H1 (cell line): ENCODE measurements at regions not wholly inside any gene's neighbourhood (a gene's known extent, or its start where the extent isn't known, plus 50 kb on each side); places are given as distances from the start of the nearest gene placed in this dataset.

Experiments
- CTCF ChIA-PET: fragments of 300-600 bp; sonication (Branson Sonifier 250); formaldehyde crosslinking; loops from one replicate; lab custom pipeline; 2021; ENCODE audit not compliant: partially characterized antibody; lab: Charles Lee
- POLR2A ChIA-PET: fragments of 300-600 bp; sonication (Branson Sonifier 250); formaldehyde crosslinking; loops from one replicate; lab custom pipeline; 2021; ENCODE audit warnings: inconsistent platforms; ENCODE audit not compliant: partially characterized antibody; lab: Charles Lee
- DNase-seq, 2 experiments: peaks; one replicate each; pipeline versions ENCODE4 v3.0.0 to v3.0.0-alpha.2; 2010 to 2022; ENCODE audit warnings: low spot score in 2 of 2, low read depth in 1 of 2, mixed read lengths in 1 of 2
- FAIRE-seq: peaks from 2 replicates; lab custom pipeline; 2011; peaks lifted over from hg19 to GRCh38; lab: Jason Lieb, UNC
- H2AFZ ChIP-seq: 2 replicates; pipeline ENCODE4 v1.8.1; 2012; ENCODE audit warnings: low read length, inconsistent platforms
- H2AK5ac ChIP-seq: 2 replicates; pipeline ENCODE4 v1.6.1; 2013; ENCODE audit warnings: low read depth, low read length
- H2BK120ac ChIP-seq: replicated peaks from 2 replicates; pipeline ENCODE3; 2013; ENCODE audit warnings: low read depth, low read length, inconsistent platforms
- H2BK12ac ChIP-seq: 2 replicates; pipeline ENCODE4 v1.6.1; 2013; ENCODE audit warnings: low read depth, low read length
- H2BK15ac ChIP-seq: 2 replicates; pipeline ENCODE4 v1.6.1; 2013; ENCODE audit warnings: low read length
- H2BK20ac ChIP-seq: 2 replicates; pipeline ENCODE4 v1.6.1; 2013; ENCODE audit warnings: low read length
- H2BK5ac ChIP-seq: 2 replicates; pipeline ENCODE4 v1.6.1; 2013; ENCODE audit warnings: low read depth, low read length
- H3K14ac ChIP-seq: 2 replicates; pipeline ENCODE4 v1.6.1; 2013; ENCODE audit warnings: inconsistent platforms; ENCODE audit not compliant: insufficient read length
- H3K18ac ChIP-seq: 2 replicates; pipeline ENCODE4 v1.6.1; 2013; ENCODE audit warnings: low read length; ENCODE audit errors: extremely low read depth
- H3K23ac ChIP-seq: 2 replicates; pipeline ENCODE4 v1.6.1; 2013; ENCODE audit warnings: inconsistent platforms; ENCODE audit not compliant: insufficient read length
- H3K23me2 ChIP-seq: 2 replicates; pipeline ENCODE4 v1.6.1; 2013; ENCODE audit warnings: low read depth, low read length
- H3K27ac ChIP-seq: 2 replicates; pipeline ENCODE4 v1.6.1; 2011; ENCODE audit warnings: low read depth, low read length, inconsistent platforms
- H3K27me3 ChIP-seq, 4 experiments: replicated peaks in 1 of 4; 1 replicate in 1 of 4; 2 replicates in 3 of 4; pipeline versions ENCODE4 v1.6.1 to v1.8.1; 2011 to 2013; ENCODE audit warnings: low read length in 3 of 4, mild to moderate bottlenecking in 3 of 4, inconsistent platforms in 2 of 4, mixed read lengths in 2 of 4, moderate library complexity in 1 of 4; ENCODE audit not compliant: control insufficient read depth in 3 of 4, insufficient read depth in 3 of 4; ENCODE audit errors: extremely low read depth in 1 of 4
- H3K36me3 ChIP-seq, 4 experiments: 2 replicates each; pipeline versions ENCODE4 v1.6.1 to v1.8.1; 2011 to 2013; ENCODE audit warnings: mild to moderate bottlenecking in 4 of 4, low read length in 3 of 4, moderate library complexity in 2 of 4, control low read depth in 1 of 4, inconsistent platforms in 1 of 4; ENCODE audit not compliant: insufficient read depth in 4 of 4, control insufficient read depth in 2 of 4
- H3K4ac ChIP-seq: replicated peaks from 2 replicates; pipeline ENCODE3; 2013; ENCODE audit warnings: low read length, low read depth, mixed read lengths, inconsistent platforms; ENCODE audit not compliant: insufficient read length
- H3K4me1 ChIP-seq, 4 experiments: replicated peaks in 1 of 4; 1 replicate in 1 of 4; 2 replicates in 3 of 4; pipeline versions ENCODE4 v1.6.1 to v1.8.1; 2011 to 2013; ENCODE audit warnings: low read length in 3 of 4, inconsistent platforms in 2 of 4, mixed read lengths in 1 of 4; ENCODE audit not compliant: insufficient read depth in 4 of 4, control insufficient read depth in 3 of 4
- H3K4me2 ChIP-seq, 2 experiments: 2 replicates each; pipeline versions ENCODE4 v1.6.1 to v1.8.1; 2011 to 2013; ENCODE audit warnings: low read depth in 2 of 2, low read length in 2 of 2, control low read depth in 1 of 2, inconsistent platforms in 1 of 2, mild to moderate bottlenecking in 1 of 2; ENCODE audit not compliant: insufficient read depth in 1 of 2
- H3K4me3 ChIP-seq, 4 experiments: fragments of 200-600, 300-600 bp in 1 of 4; sonication (generic), shearing (Covaris generic), sonication (Bioruptor Twin) in 1 of 4; 2 replicates each; pipeline versions ENCODE4 v1.5.1 to v1.8.1; 2011 to 2016; ENCODE audit warnings: low read length in 4 of 4, low read depth in 3 of 4, control low read depth in 2 of 4, inconsistent platforms in 2 of 4, mild to moderate bottlenecking in 2 of 4, mixed read lengths in 1 of 4, moderate library complexity in 1 of 4; ENCODE audit not compliant: insufficient read depth in 2 of 4; ENCODE audit errors: extremely low read depth in 1 of 4
- H3K56ac ChIP-seq: replicated peaks from 2 replicates; pipeline ENCODE3; 2013; ENCODE audit warnings: low read depth, mild to moderate bottlenecking, mixed read lengths, low read length, inconsistent platforms; ENCODE audit not compliant: insufficient read length
- H3K79me1 ChIP-seq: 2 replicates; pipeline ENCODE4 v1.6.1; 2013; ENCODE audit warnings: low read depth, low read length, control low read depth
- H3K79me2 ChIP-seq, 2 experiments: 2 replicates each; pipeline versions ENCODE4 v1.6.1 to v1.8.1; 2012 to 2013; ENCODE audit warnings: low read length in 2 of 2, mild to moderate bottlenecking in 2 of 2, inconsistent platforms in 1 of 2; ENCODE audit not compliant: insufficient read depth in 2 of 2, control insufficient read depth in 1 of 2
- H3K9ac ChIP-seq, 4 experiments: replicated peaks in 1 of 4; 1 replicate in 1 of 4; 2 replicates in 3 of 4; pipeline versions ENCODE4 v1.6.1 to v1.8.1; 2011 to 2013; ENCODE audit warnings: low read depth in 3 of 4, low read length in 3 of 4, control low read depth in 2 of 4, mild to moderate bottlenecking in 2 of 4, moderate library complexity in 2 of 4, inconsistent platforms in 1 of 4; ENCODE audit errors: extremely low read depth in 1 of 4
- H3K9me3 ChIP-seq, 2 experiments: 2 replicates each; pipeline versions ENCODE4 v1.6.1 to v1.8.1; 2012 to 2013; ENCODE audit warnings: mild to moderate bottlenecking in 2 of 2, moderate library complexity in 2 of 2, control low read depth in 1 of 2, inconsistent platforms in 1 of 2, low read depth in 1 of 2, low read length in 1 of 2, mixed read lengths in 1 of 2; ENCODE audit not compliant: insufficient read depth in 2 of 2
- H4K20me1 ChIP-seq, 2 experiments: replicated peaks in 1 of 2; 2 replicates each; pipeline versions ENCODE3 to v1.8.1; 2011 to 2013; ENCODE audit warnings: inconsistent platforms in 2 of 2, low read length in 2 of 2, mild to moderate bottlenecking in 1 of 2; ENCODE audit not compliant: insufficient read depth in 2 of 2, control insufficient read depth in 1 of 2
- H4K5ac ChIP-seq: 2 replicates; pipeline ENCODE4 v1.6.1; 2013; ENCODE audit warnings: low read length, low read depth, mixed read lengths, inconsistent platforms; ENCODE audit not compliant: insufficient read length
- H4K8ac ChIP-seq: 2 replicates; pipeline ENCODE4 v1.8.0; 2013; ENCODE audit warnings: mild to moderate bottlenecking, moderate library complexity, low read length, inconsistent platforms; ENCODE audit not compliant: insufficient read depth; ENCODE audit errors: extremely low read depth
- H4K91ac ChIP-seq: replicated peaks from 2 replicates; pipeline ENCODE3; 2013; ENCODE audit warnings: low read length, mixed read lengths, inconsistent platforms; ENCODE audit not compliant: insufficient read length
- BACH1 ChIP-seq: IDR thresholded peaks from 2 replicates; pipeline ENCODE4 v1.6.1; 2012; ENCODE audit warnings: low read length, improper control_type of control experiment
- CHD1 ChIP-seq: IDR thresholded peaks from 2 replicates; pipeline ENCODE4 v1.6.1; 2012; ENCODE audit warnings: low read depth, low read length, improper control_type of control experiment
- CREB1 ChIP-seq: IDR thresholded peaks from 2 replicates; pipeline ENCODE4 v1.6.1; 2012; ENCODE audit warnings: inconsistent platforms
- MAFK ChIP-seq: IDR thresholded peaks from 2 replicates; pipeline ENCODE4 v1.6.1; 2012; ENCODE audit warnings: low read depth, mild to moderate bottlenecking, improper control_type of control experiment, low read length
- NANOG ChIP-seq: IDR thresholded peaks from 2 replicates; pipeline ENCODE4 v1.6.1; 2011; ENCODE audit warnings: low read length, low read depth, mild to moderate bottlenecking, inconsistent platforms; ENCODE audit not compliant: insufficient read depth, poor library complexity, severe bottlenecking
- POU5F1 ChIP-seq: IDR thresholded peaks from 2 replicates; pipeline ENCODE4 v1.6.1; 2011; ENCODE audit warnings: low read depth, mild to moderate bottlenecking, low read length, moderate library complexity
- TAF7 ChIP-seq: optimal IDR thresholded peaks from 2 replicates; pipeline ENCODE3; 2011; ENCODE audit warnings: low read depth, mild to moderate bottlenecking, inconsistent platforms, low read length, moderate library complexity, borderline replicate concordance
- WGBS, 2 experiments: shearing (Covaris generic) in 1 of 2; methylation state at CpG; one replicate each; pipeline versions ENCODE4 v1.1.6 to v1.1.7; 2013 to 2015; ENCODE audit warnings: low lambda C conversion rate in 2 of 2, mixed read lengths in 2 of 2, inconsistent platforms in 1 of 2, low coverage in 1 of 2, missing lambda C conversion rate in 1 of 2; ENCODE audit not compliant: insufficient replicate concordance in 2 of 2, insufficient coverage in 1 of 2, insufficient read length in 1 of 2; ENCODE audit errors: extremely low coverage in 1 of 2, missing lambda C conversion rate in 1 of 2; 5-methylcytosine and 5-hydroxymethylcytosine counted together

DNA sequence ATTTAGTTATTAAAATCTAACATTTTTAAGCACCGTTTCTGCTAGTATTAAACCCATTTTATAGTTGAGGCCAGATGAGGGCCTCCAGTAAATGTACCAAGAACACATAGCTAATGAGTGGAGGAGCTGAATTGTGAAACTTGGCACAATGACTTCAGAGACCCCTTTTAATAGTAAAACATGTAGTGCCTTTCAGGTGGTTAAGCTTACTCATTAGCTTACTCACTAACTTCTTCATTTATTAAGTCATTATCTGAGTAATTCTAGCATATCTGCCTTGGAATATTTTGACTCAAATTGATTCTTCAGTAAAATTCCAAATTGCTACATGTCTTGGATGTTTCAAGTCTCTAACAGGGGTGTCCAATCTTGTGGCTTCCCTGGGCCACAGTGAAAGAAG lies 735.2 kb downstream of the LIG4 start:
- Histone ChIP-seq H2BK120ac (no peak overlapping the region), H3K4me3 (no peak overlapping the region), H3K9ac (no peak overlapping the region), H4K91ac (no peak overlapping the region), H4K20me1 (peaks cover 0 to 3% of the 10 kb centered on the region in 2 experiments), H3K79me2 (no peaks in the 10 kb centered on the region), H2BK15ac (no peak overlapping the region), H3K4ac (no peak overlapping the region), H3K14ac (no peak overlapping the region), H3K4me1 (peaks cover 0 to 3% (median 0%) of the 10 kb centered on the region in 4 experiments; a peak in 1 of 7 replicates), H3K23me2 (no peaks in the 10 kb centered on the region), H3K18ac (no peak overlapping the region), H2AK5ac (no peak overlapping the region), H2AFZ (no peak overlapping the region), H3K79me1 (no peaks in the 10 kb centered on the region), H3K56ac (no peak overlapping the region), H3K36me3 (no peaks in the 10 kb centered on the region), H4K5ac (no peak overlapping the region), H3K27me3 (no peaks in the 10 kb centered on the region), H2BK5ac (no peak overlapping the region), H3K27ac (no peak overlapping the region), H2BK20ac (no peak overlapping the region), H3K4me2 (no peak overlapping the region), H3K23ac (no peak overlapping the region), H3K9me3 (no peaks in the 10 kb centered on the region), H4K8ac (no peak overlapping the region), H2BK12ac (no peak overlapping the region)
- WGBS, 2 experiments = 100% methylated on average over 1 of the region's 1 CpG; no CpG with 5 or more reads in 1 of the 2 experiments
- POLR2A ChIA-PET = interaction anchor here (0.7 kb wide), 1 partner anchor 407 kb away, joined by 3 read pairs; no protein-coding TSS in a partner anchor
- no peak for DNase-seq
- FAIRE-seq = no peak
- CTCF ChIA-PET = interaction anchor here (0.7 to 1.7 kb wide), 3 partner anchors 13 to 426 kb away, joined by 3 read pairs; no protein-coding TSS in a partner anchor
- no peak for TF ChIP-seq CREB1
- no peak for TF ChIP-seq CHD1
- TF ChIP-seq NANOG = no peak
- TF ChIP-seq BACH1 = no peak
- no peak for TF ChIP-seq TAF7
- TF ChIP-seq POU5F1 = no peak
- TF ChIP-seq MAFK = no peak
